A549 (cell line): ENCODE measurements at regions not wholly inside any gene's neighbourhood (a gene's known extent, or its start where the extent isn't known, plus 50 kb on each side); places are given as distances from the start of the nearest gene placed in this dataset.

Experiments
- CHD2 ChIP-seq: fragments of 150-350 bp; IDR thresholded peaks from 2 replicates; pipeline ENCODE4 v1.6.1; 2014; ENCODE audit warnings: low read length; ENCODE audit not compliant: partially characterized antibody
- CTCF ChIP-seq: fragments of >200 bp; sonication (Bioruptor Twin); formaldehyde crosslinking; IDR thresholded peaks from 3 replicates; pipeline ENCODE4 v1.5.1; 2016
- KDM1A ChIP-seq: fragments of 200-600 bp; sonication (generic); IDR thresholded peaks from 2 replicates; pipeline ENCODE4 v1.6.1; 2016; ENCODE audit warnings: low read depth, mild to moderate bottlenecking
- MAZ ChIP-seq: fragments of 150-350 bp; IDR thresholded peaks from 2 replicates; pipeline ENCODE4 v1.6.1; 2014; ENCODE audit warnings: antibody characterized with exemption, low read depth, low read length, borderline replicate concordance
- NFE2L2 ChIP-seq: fragments of 150-350 bp; conservative IDR thresholded peaks from 2 replicates; pipeline ENCODE4 v1.6.1; 2014; ENCODE audit warnings: low read length
- POLR2A ChIP-seq: IDR thresholded peaks from 2 replicates; pipeline ENCODE4 v1.6.1; 2012; ENCODE audit warnings: mild to moderate bottlenecking, low read length
- RAD21 ChIP-seq, 2 experiments: fragments of >200 bp in 1 of 2; sonication (Bioruptor Twin) in 1 of 2; formaldehyde crosslinking in 1 of 2; IDR thresholded peaks in 1 of 2; conservative IDR thresholded peaks in 1 of 2; 2 replicates in 1 of 2; 3 replicates in 1 of 2; pipeline ENCODE4 v1.6.1; 2012 to 2018; ENCODE audit warnings: inconsistent platforms in 1 of 2
- RCOR1 ChIP-seq: fragments of 150-350 bp; IDR thresholded peaks from 2 replicates; pipeline ENCODE4 v1.6.1; 2014; ENCODE audit warnings: antibody characterized with exemption, low read length, low read depth
- REST ChIP-seq: fragments of 200-600 bp; sonication (generic); IDR thresholded peaks from 2 replicates; pipeline ENCODE4 v1.6.1; 2016; ENCODE audit warnings: antibody characterized with exemption, mild to moderate bottlenecking, moderate library complexity
- RNF2 ChIP-seq: fragments of 200-600 bp; sonication (generic); IDR thresholded peaks from 2 replicates; pipeline ENCODE4 v1.6.1; 2016; ENCODE audit warnings: low read depth, mild to moderate bottlenecking, antibody characterized with exemption, moderate library complexity, borderline replicate concordance

- no peak for TF ChIP-seq KDM1A
- TF ChIP-seq REST, result no peak
- no peak for TF ChIP-seq RCOR1
- TF ChIP-seq MAZ, result no peak
- TF ChIP-seq NFE2L2, result no peak
- TF ChIP-seq CTCF, result no peak
- TF ChIP-seq POLR2A, result no peak
- no peak for TF ChIP-seq CHD2
- no peak for TF ChIP-seq RAD21 (conservative IDR thresholded peaks at IDR 0.05 in 1 of 2, IDR thresholded peaks at IDR 0.05 in 1 of 2)
- no peak for TF ChIP-seq RNF2
Observed at GRCh38 chr9:15371448-15371845, 51.2 kb upstream of the SNAPC3 start.
